Calu3 (cell line): ENCODE measurements at regions not wholly inside any gene's neighbourhood (a gene's known extent, or its start where the extent isn't known, plus 50 kb on each side); places are given as distances from the start of the nearest gene placed in this dataset.
"Not testable (repeated sequence)": the region's sequence is repeated elsewhere in the genome, so short reads cannot be mapped to it uniquely, and the experiment has no call there.

Source experiments
- BruUV-seq: library from RNA; stranded (reverse); fragments of 400-500 nt; replicated peaks from 2 replicates; lab custom pipeline; 2021; lab: Mats Ljungman, UMichigan
- CTCF ChIA-PET: fragments of 300-600 bp; sonication (Branson Sonifier 250); formaldehyde crosslinking; loops from one replicate; lab custom pipeline; 2022; ENCODE audit warnings: antibody characterized with exemption; lab: Charles Lee
- DNase-seq: peaks from one replicate; pipeline ENCODE4 v3.0.0; 2022
- H3K27ac Mint-ChIP-seq: one replicate; pipeline ENCODE4 v1.8.0; 2022; ENCODE audit warnings: mixed read lengths; ENCODE audit not compliant: unreplicated experiment
- H3K27me3 Mint-ChIP-seq: one replicate; pipeline ENCODE4 v1.8.0; 2022; ENCODE audit warnings: mixed read lengths; ENCODE audit not compliant: unreplicated experiment
- H3K36me3 Mint-ChIP-seq: one replicate; pipeline ENCODE4 v1.8.0; 2022; ENCODE audit warnings: mild to moderate bottlenecking, moderate library complexity, mixed read lengths; ENCODE audit not compliant: insufficient read depth, unreplicated experiment
- H3K4me1 Mint-ChIP-seq: one replicate; pipeline ENCODE4 v1.8.0; 2022; ENCODE audit warnings: mild to moderate bottlenecking, low read depth, mixed read lengths; ENCODE audit not compliant: unreplicated experiment
- H3K4me3 Mint-ChIP-seq: one replicate; pipeline ENCODE4 v1.8.0; 2022; ENCODE audit warnings: mild to moderate bottlenecking, low read depth, moderate library complexity, mixed read lengths; ENCODE audit not compliant: unreplicated experiment
- H3K9me3 Mint-ChIP-seq: one replicate; pipeline ENCODE4 v1.8.0; 2022; ENCODE audit warnings: low read depth, mixed read lengths; ENCODE audit not compliant: unreplicated experiment
- CTCF ChIP-seq: fragments of 200-600 bp; IDR thresholded peaks from one replicate; pipeline ENCODE4 v1.8.0; 2022; ENCODE audit warnings: antibody characterized with exemption; ENCODE audit not compliant: unreplicated experiment
- intact Hi-C: fragments of 100-400 bp; cut with micrococcal nuclease; formaldehyde crosslinking; loops from one replicate; pipeline ENCODE4 v1.10.0; 2022; ENCODE audit not compliant: unreplicated experiment

GRCh38 chr14:98919434-98919833 lies 352.6 kb downstream of the BCL11B start:
- peaks cover 5% of the 10 kb centered on the region for H3K9me3 Mint-ChIP-seq
- peaks cover 70% of the 10 kb centered on the region for H3K27me3 Mint-ChIP-seq
- H3K27ac Mint-ChIP-seq = no peak overlapping the region
- no peaks in the 10 kb centered on the region for H3K36me3 Mint-ChIP-seq
- no peak overlapping the region for H3K4me3 Mint-ChIP-seq
- CTCF ChIA-PET = no interaction called here
- BruUV-seq = no TSS peak
- intact Hi-C loops = no loop called here
- TF ChIP-seq CTCF = no peak
- no peak for DNase-seq
- no peaks in the 10 kb centered on the region for H3K4me1 Mint-ChIP-seq

GRCh38 chr14:98921306-98921705 lies 350.7 kb downstream of the BCL11B start:
- intact Hi-C loops, CTCF ChIA-PET, H3K9me3 Mint-ChIP-seq, H3K4me1 Mint-ChIP-seq, H3K4me3 Mint-ChIP-seq, H3K27ac Mint-ChIP-seq, H3K36me3 Mint-ChIP-seq, DNase-seq, BruUV-seq: not testable (repeated sequence)
- H3K27me3 Mint-ChIP-seq = peaks cover 64% of the 10 kb centered on the region

- H3K4me1 Mint-ChIP-seq = no peaks in the 10 kb centered on the region
- no TSS peak for BruUV-seq
Observed at GRCh38 chr14:98923596-98923995, 348.4 kb downstream of the BCL11B start.

GRCh38 chr14:98924046-98924445 lies 348.0 kb downstream of the BCL11B start:
- CTCF ChIA-PET = no interaction called here
- Mint-ChIP-seq H3K9me3 (peaks cover 5% of the 10 kb centered on the region), H3K4me1 (no peaks in the 10 kb centered on the region), H3K27me3 (peaks cover 50% of the 10 kb centered on the region), H3K27ac (no peak overlapping the region), H3K4me3 (no peak overlapping the region), H3K36me3 (no peaks in the 10 kb centered on the region)
- TF ChIP-seq CTCF = no peak
- no TSS peak for BruUV-seq
- intact Hi-C loops = loop anchor here (1.0 kb wide), 1 partner anchor 49 kb away; no protein-coding TSS in a partner anchor
- DNase-seq = no peak

More at GRCh38 chr14:98923596-98923995, 348.4 kb downstream of the BCL11B start:
- Mint-ChIP-seq H3K9me3 (peaks cover 5% of the 10 kb centered on the region), H3K27ac (no peak overlapping the region), H3K4me3 (no peak overlapping the region), H3K36me3 (no peaks in the 10 kb centered on the region), H3K27me3 (peaks cover 50% of the 10 kb centered on the region)
- no peak for TF ChIP-seq CTCF
- intact Hi-C loops = no loop called here
- CTCF ChIA-PET = no interaction called here
- no peak for DNase-seq

GRCh38 chr14:98925354-98926040 lies 346.5 kb downstream of the BCL11B start:
- intact Hi-C loops = no loop called here
- CTCF ChIA-PET = no interaction called here
- no peak for TF ChIP-seq CTCF
- H3K27me3 Mint-ChIP-seq = peaks cover 39% of the 10 kb centered on the region
- peaks cover 5% of the 10 kb centered on the region for H3K9me3 Mint-ChIP-seq
- no peak overlapping the region for H3K27ac Mint-ChIP-seq
- H3K36me3 Mint-ChIP-seq = no peaks in the 10 kb centered on the region
- BruUV-seq = no TSS peak
- H3K4me3 Mint-ChIP-seq = no peak overlapping the region
- H3K4me1 Mint-ChIP-seq = no peaks in the 10 kb centered on the region
- no peak for DNase-seq
